ENCODE measurements at regions not wholly inside any gene's neighbourhood (a gene's known extent, or its start where the extent isn't known, plus 50 kb on each side); places are given as distances from the start of the nearest gene placed in this dataset.

GRCh38 chr11:134984421-134984820, 572.4 kb upstream of the B3GAT1 start:
- TF ChIP-seq CTCF (IDR thresholded peaks at IDR 0.05): no peak
- no peak for TF ChIP-seq POLR2A (IDR thresholded peaks at IDR 0.05)

All from adrenal gland (tissue), 5 donors.